ENCODE measurements at regions not wholly inside any gene's neighbourhood (a gene's known extent, or its start where the extent isn't known, plus 50 kb on each side); places are given as distances from the start of the nearest gene placed in this dataset.
"Not testable (repeated sequence)": the region's sequence is repeated elsewhere in the genome, so short reads cannot be mapped to it uniquely, and the experiment has no call there.

GRCh38 chr9:101930783-101931182, 192.3 kb upstream of the GRIN3A start:
- no peak overlapping the region for H3K27ac ChIP-seq
- TF ChIP-seq, protein P1, sequence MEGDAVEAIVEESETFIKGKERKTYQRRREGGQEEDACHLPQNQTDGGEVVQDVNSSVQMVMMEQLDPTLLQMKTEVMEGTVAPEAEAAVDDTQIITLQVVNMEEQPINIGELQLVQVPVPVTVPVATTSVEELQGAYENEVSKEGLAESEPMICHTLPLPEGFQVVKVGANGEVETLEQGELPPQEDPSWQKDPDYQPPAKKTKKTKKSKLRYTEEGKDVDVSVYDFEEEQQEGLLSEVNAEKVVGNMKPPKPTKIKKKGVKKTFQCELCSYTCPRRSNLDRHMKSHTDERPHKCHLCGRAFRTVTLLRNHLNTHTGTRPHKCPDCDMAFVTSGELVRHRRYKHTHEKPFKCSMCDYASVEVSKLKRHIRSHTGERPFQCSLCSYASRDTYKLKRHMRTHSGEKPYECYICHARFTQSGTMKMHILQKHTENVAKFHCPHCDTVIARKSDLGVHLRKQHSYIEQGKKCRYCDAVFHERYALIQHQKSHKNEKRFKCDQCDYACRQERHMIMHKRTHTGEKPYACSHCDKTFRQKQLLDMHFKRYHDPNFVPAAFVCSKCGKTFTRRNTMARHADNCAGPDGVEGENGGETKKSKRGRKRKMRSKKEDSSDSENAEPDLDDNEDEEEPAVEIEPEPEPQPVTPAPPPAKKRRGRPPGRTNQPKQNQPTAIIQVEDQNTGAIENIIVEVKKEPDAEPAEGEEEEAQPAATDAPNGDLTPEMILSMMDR (conservative IDR thresholded peaks at IDR 0.05), result no peak

DNA sequence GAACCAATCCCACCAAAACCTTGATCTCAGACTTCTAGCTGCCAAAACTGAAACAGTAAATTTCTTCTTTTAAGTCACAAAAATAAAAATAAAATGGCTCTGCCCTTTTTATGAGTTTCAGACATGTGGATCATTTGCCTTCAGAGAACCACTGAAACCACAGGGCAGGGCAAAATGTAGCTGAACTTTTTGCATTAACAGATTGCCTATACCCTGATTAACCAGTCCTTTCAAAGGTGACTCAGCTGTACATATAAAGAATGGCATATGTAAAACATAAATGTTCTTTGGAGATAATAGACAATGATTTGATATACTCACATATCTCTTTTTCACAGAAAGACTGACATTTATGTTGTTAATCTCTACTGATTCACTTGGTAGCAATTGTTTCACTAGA, 187.1 kb upstream of the GRIN3A start:
- H3K27ac ChIP-seq, result no peak overlapping the region
- TF ChIP-seq, protein P1 (conservative IDR thresholded peaks at IDR 0.05), result no peak

GRCh38 chr9:101923451-101923850, 185.0 kb upstream of the GRIN3A start:
- H3K27ac ChIP-seq, result no peak overlapping the region
- TF ChIP-seq, protein P1 (conservative IDR thresholded peaks at IDR 0.05), result no peak

GRCh38 chr9:101916948-101917347, 178.5 kb upstream of the GRIN3A start:
- not testable (repeated sequence) for H3K27ac ChIP-seq

- TF ChIP-seq, protein P1 (conservative IDR thresholded peaks at IDR 0.05), result no peak
- no peak overlapping the region for H3K27ac ChIP-seq
Observed at GRCh38 chr9:101915482-101915881, 177.0 kb upstream of the GRIN3A start.

GRCh38 chr9:101912698-101913097, 174.3 kb upstream of the GRIN3A start:
- H3K27ac ChIP-seq, result no peak overlapping the region
- TF ChIP-seq, protein P1 (conservative IDR thresholded peaks at IDR 0.05), result no peak

GRCh38 chr9:101907466-101907865, 169.0 kb upstream of the GRIN3A start:
- TF ChIP-seq, protein P1 (conservative IDR thresholded peaks at IDR 0.05), result no peak
- H3K27ac ChIP-seq, result no peak overlapping the region

DNA sequence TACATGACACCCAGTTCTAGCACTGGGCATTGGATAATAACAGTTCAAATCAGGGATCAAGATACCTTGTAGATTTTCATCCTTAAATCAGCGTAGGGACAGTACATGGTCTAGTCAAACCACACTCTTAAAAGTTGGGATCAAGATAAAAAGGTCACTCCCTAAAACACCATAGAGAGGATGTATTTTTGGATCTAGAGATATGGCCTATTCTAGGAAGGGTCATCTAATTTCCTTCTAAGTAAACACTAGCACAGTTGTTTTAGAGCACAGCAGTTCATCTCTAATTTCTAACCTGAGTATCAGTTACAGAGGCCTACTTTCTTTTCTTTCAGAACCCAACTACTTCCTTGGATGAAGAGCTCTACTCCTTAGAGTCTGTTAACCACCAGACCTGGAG, 166.4 kb upstream of the GRIN3A start:
- TF ChIP-seq, protein P1 (conservative IDR thresholded peaks at IDR 0.05), result no peak
- H3K27ac ChIP-seq, result peak overlapping the region; percentile 7
